Heart right ventricle (tissue), 16 donors: ENCODE measurements at regions not wholly inside any gene's neighbourhood (a gene's known extent, or its start where the extent isn't known, plus 50 kb on each side); places are given as distances from the start of the nearest gene placed in this dataset.

Experiments used
- ATAC-seq, 8 donors: fragments of 200-7000 bp; cut with Tn5 transposase; one replicate each; pipeline ENCODE4 v1.9.1; 2020; ENCODE audit warnings: mild to moderate bottlenecking in 8 of 8, moderate library complexity in 8 of 8, moderate number of reproducible peaks in 1 of 8
- DNase-seq, 2 donors: peaks; one replicate each; pipeline ENCODE4 v3.0.0-alpha.2; 2020
- H3K27ac ChIP-seq, 10 donors: fragments of 200-600 bp; sonication (generic) in 2 of 10; one replicate each; pipeline versions ENCODE4 v1.5.0 to v1.8.0; 2020 to 2022; ENCODE audit warnings: mild to moderate bottlenecking in 3 of 10
- H3K27me3 ChIP-seq, 7 donors: fragments of 200-600 bp; one replicate each; pipeline ENCODE4 v1.8.0; 2021 to 2022; ENCODE audit warnings: mild to moderate bottlenecking in 2 of 7
- H3K36me3 ChIP-seq, 9 donors: fragments of 200-600 bp; sonication (generic) in 1 of 9; one replicate each; pipeline versions ENCODE4 v1.5.0 to v1.8.0; 2020 to 2022; ENCODE audit warnings: mild to moderate bottlenecking in 2 of 9
- H3K4me1 ChIP-seq, 9 donors: fragments of 200-600 bp; sonication (generic) in 1 of 9; one replicate each; pipeline versions ENCODE4 v1.5.0 to v1.8.0; 2020 to 2022; ENCODE audit warnings: mild to moderate bottlenecking in 4 of 9
- H3K4me3 ChIP-seq, 10 donors: fragments of 200-600 bp; sonication (generic) in 2 of 10; one replicate each; pipeline versions ENCODE4 v1.5.0 to v1.8.0; 2020 to 2022; ENCODE audit warnings: mild to moderate bottlenecking in 7 of 10, moderate library complexity in 2 of 10
- H3K9me3 ChIP-seq, 11 donors: fragments of 200-600 bp in 10 of 11; sonication (generic) in 2 of 11; one replicate each; pipeline versions ENCODE4 v1.5.0 to v1.8.0; 2013 to 2022; ENCODE audit warnings: mild to moderate bottlenecking in 2 of 11, control low read depth in 1 of 11, moderate library complexity in 1 of 11
- CTCF ChIP-seq, 9 donors: fragments of 200-600 bp; sonication (generic) in 2 of 9; IDR thresholded peaks; one replicate each; pipeline versions ENCODE4 v1.5.0 to v1.8.0; 2021 to 2022; ENCODE audit warnings: antibody characterized with exemption in 9 of 9, mild to moderate bottlenecking in 5 of 9, moderate library complexity in 1 of 9
- WGBS, 2 donors: extraction: QIAGEN DNeasy Blood & Tissue Kit; methylation state at CpG; one replicate each; pipeline ENCODE4 v1.1.7; 2013; ENCODE audit warnings: inconsistent platforms in 1 of 2; 5-methylcytosine and 5-hydroxymethylcytosine counted together
- intact Hi-C, 10 donors: fragments of 100-400 bp; cut with DNase I; formaldehyde crosslinking; loops; one replicate each; pipeline versions ENCODE4 v1.11.1 to v1.14.2; 2022
- donor health status: Arrhythmogenic right ventricular cardiomyopathy.
- donor health status: ischemic (EF 13 %, LVEDD 7.1; RV severe dilation, severe dysfunction).
- donor health status: healthy with polysubstance abuse.
- donor health status: DM: no; HTN: yes; CAD: no.
- donor health status: DM: no; HTN: no; CAD: no.
- donor health status: ischemic (EF 25% LVEDD 6.9; RV normal size, moderate dysfunction).
- donor health status: ischemic (EF 25% LVEDD 5.7; RV mildly dilated, moderate dysfunction).
- donor health status: healthy.
- donor health status: DM: yes; HTN: yes; CAD: no.
- donor health status: Ischemic cardiomyopathy.
- donor health status: ischemic (EF 35%, LVEDD 5.7; RV mildly dilated, moderate dysfunction).
- donor health status: nonischemic (EF 11% LVEDD 7.7; RV severe dilation, severe dysfunction).
- donor health status: DM: yes; HTN: yes; CAD: no.
- donor health status: PGD.
- donor health status: ischemic (EF 29% LVEDD 5.4; RV normal size, mild dysfunction).
- donor health status: nonischemic (EF 23%, LVEDD 6.1; RV moderate dilation, normal function).

GRCh38 chr4:108367751-108368150 lies 199.0 kb upstream of the LEF1 start:
- intact Hi-C loops, result no loop called here
- WGBS, 2 donors, result 83% methylated on average over 2 of the region's 2 CpGs
- Histone ChIP-seq H3K4me3 (no peak overlapping the region), H3K27me3 (peaks cover 0 to 27% (median 10%) of the 10 kb centered on the region in 7 donors), H3K27ac (no peak overlapping the region), H3K4me1 (no peaks in the 10 kb centered on the region), H3K36me3 (no peaks in the 10 kb centered on the region), H3K9me3 (no peaks in the 10 kb centered on the region)
- ATAC-seq (no peak), DNase-seq (no peak)
- no peak for TF ChIP-seq CTCF (IDR thresholded peaks at IDR 0.05)

GRCh38 chr4:108366716-108367115 lies 198.0 kb upstream of the LEF1 start:
- DNase-seq (no peak), ATAC-seq (no peak)
- 71 to 77% methylated on average over 1 of the region's 1 CpG for WGBS, 2 donors
- intact Hi-C loops, result no loop called here
- no peak for TF ChIP-seq CTCF (IDR thresholded peaks at IDR 0.05)
- Histone ChIP-seq H3K4me3 (no peak overlapping the region), H3K27ac (no peak overlapping the region), H3K27me3 (peaks cover 0 to 21% (median 4%) of the 10 kb centered on the region in 7 donors), H3K4me1 (peaks cover 0 to 2% (median 0%) of the 10 kb centered on the region in 9 donors), H3K36me3 (no peaks in the 10 kb centered on the region), H3K9me3 (no peaks in the 10 kb centered on the region)

- intact Hi-C loops, result no loop called here
- H3K4me3 ChIP-seq, result no peak overlapping the region
- no peak for TF ChIP-seq CTCF (IDR thresholded peaks at IDR 0.05)
- no peaks in the 10 kb centered on the region for H3K9me3 ChIP-seq
- 44 to 60% methylated on average over 7 of the region's 7 CpGs for WGBS, 2 donors
- DNase-seq (no peak), ATAC-seq (no peak)
- H3K36me3 ChIP-seq, result no peaks in the 10 kb centered on the region
- peaks cover 0 to 13% (median 7%) of the 10 kb centered on the region in 9 donors for H3K4me1 ChIP-seq
- H3K27ac ChIP-seq, result no peak overlapping the region
- H3K27me3 ChIP-seq, result peaks cover 0 to 12% (median 4%) of the 10 kb centered on the region in 7 donors
Observed at GRCh38 chr4:108365551-108365950, 196.8 kb upstream of the LEF1 start.

- DNase-seq, result no peak
- ATAC-seq, result no peak
- no peak overlapping the region for H3K4me3 ChIP-seq
- H3K36me3 ChIP-seq, result no peaks in the 10 kb centered on the region
- TF ChIP-seq CTCF (IDR thresholded peaks at IDR 0.05), result no peak
- no peaks in the 10 kb centered on the region for H3K9me3 ChIP-seq
- peaks cover 0 to 19% (median 7%) of the 10 kb centered on the region in 9 donors for H3K4me1 ChIP-seq
- H3K27ac ChIP-seq, result peak overlapping the region in 3 of 10 donors; percentile 22 to 60 (median 48)
- intact Hi-C loops, result no loop called here
- H3K27me3 ChIP-seq, result peaks cover 0 to 7% (median 0%) of the 10 kb centered on the region in 7 donors
- WGBS, 2 donors, result 93 to 95% methylated on average over 3 of the region's 3 CpGs
Observed at GRCh38 chr4:108361886-108362285, 193.2 kb upstream of the LEF1 start.
